SK-N-MC (cell line): ENCODE measurements at regions not wholly inside any gene's neighbourhood (a gene's known extent, or its start where the extent isn't known, plus 50 kb on each side); places are given as distances from the start of the nearest gene placed in this dataset.

Experiments
- EZH2 ChIP-seq: fragments of 200-600 bp; sonication (generic); IDR thresholded peaks from one replicate; pipeline ENCODE4 v1.6.1; 2017; ENCODE audit warnings: antibody characterized with exemption
- POLR2AphosphoS5 ChIP-seq: IDR thresholded peaks from 2 replicates; pipeline ENCODE4 v1.6.1; 2012; ENCODE audit warnings: mild to moderate bottlenecking, low read depth, low read length, borderline replicate concordance

- TF ChIP-seq EZH2 (no peak), POLR2AphosphoS5 (no peak)
These were observed 194.8 kb downstream of the PTPRU start for GRCh38 chr1:29431138-29431537.
